Spleen (tissue), 7 donors: ENCODE measurements at regions not wholly inside any gene's neighbourhood (a gene's known extent, or its start where the extent isn't known, plus 50 kb on each side); places are given as distances from the start of the nearest gene placed in this dataset.

ENCODE experiments used
- POLR2A ChIP-seq, 3 donors: fragments of 450-650 bp; IDR thresholded peaks; one replicate each; pipeline ENCODE4 v1.5.1; 2017; ENCODE audit warnings: antibody characterized with exemption in 3 of 3, mild to moderate bottlenecking in 1 of 3
- POLR2AphosphoS5 ChIP-seq, 3 donors: sonication (generic); formaldehyde crosslinking; IDR thresholded peaks; one replicate each; pipeline ENCODE4 v1.5.1; 2017; ENCODE audit warnings: antibody characterized with exemption in 3 of 3
- TF ChIP-seq, protein P1 (sequence below), 11 experiments: fragments of 200-600 bp in 7 of 11; fragments of 450-650 bp in 4 of 11; sonication (generic) in 4 of 11; IDR thresholded peaks in 8 of 11; conservative IDR thresholded peaks in 3 of 11; 1 replicate in 7 of 11; 2 replicates in 4 of 11; pipeline versions ENCODE4 v1.4.0 to v1.8.0; 2016 to 2021; ENCODE audit warnings: antibody characterized with exemption in 11 of 11, inconsistent platforms in 4 of 11, mild to moderate bottlenecking in 1 of 11
- donor health status: DM: no; HTN: no; CAD: no; lungs with moderate emphysema.
- donor health status: DM: no; HTN: no; CAD: no.
- donor health status: DM: no; HTN: no; CAD: no.

- TF ChIP-seq POLR2A (IDR thresholded peaks at IDR 0.05) (no peak), POLR2AphosphoS5 (IDR thresholded peaks at IDR 0.05) (no peak)
- TF ChIP-seq, protein P1, sequence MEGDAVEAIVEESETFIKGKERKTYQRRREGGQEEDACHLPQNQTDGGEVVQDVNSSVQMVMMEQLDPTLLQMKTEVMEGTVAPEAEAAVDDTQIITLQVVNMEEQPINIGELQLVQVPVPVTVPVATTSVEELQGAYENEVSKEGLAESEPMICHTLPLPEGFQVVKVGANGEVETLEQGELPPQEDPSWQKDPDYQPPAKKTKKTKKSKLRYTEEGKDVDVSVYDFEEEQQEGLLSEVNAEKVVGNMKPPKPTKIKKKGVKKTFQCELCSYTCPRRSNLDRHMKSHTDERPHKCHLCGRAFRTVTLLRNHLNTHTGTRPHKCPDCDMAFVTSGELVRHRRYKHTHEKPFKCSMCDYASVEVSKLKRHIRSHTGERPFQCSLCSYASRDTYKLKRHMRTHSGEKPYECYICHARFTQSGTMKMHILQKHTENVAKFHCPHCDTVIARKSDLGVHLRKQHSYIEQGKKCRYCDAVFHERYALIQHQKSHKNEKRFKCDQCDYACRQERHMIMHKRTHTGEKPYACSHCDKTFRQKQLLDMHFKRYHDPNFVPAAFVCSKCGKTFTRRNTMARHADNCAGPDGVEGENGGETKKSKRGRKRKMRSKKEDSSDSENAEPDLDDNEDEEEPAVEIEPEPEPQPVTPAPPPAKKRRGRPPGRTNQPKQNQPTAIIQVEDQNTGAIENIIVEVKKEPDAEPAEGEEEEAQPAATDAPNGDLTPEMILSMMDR (IDR thresholded peaks at IDR 0.05 in 8 of 11, conservative IDR thresholded peaks at IDR 0.05 in 3 of 11): no peak
Observed at GRCh38 chr12:63348556-63348955, 197.6 kb upstream of the AVPR1A start.
